HG03097 (cell line): ENCODE measurements at regions not wholly inside any gene's neighbourhood (a gene's known extent, or its start where the extent isn't known, plus 50 kb on each side); places are given as distances from the start of the nearest gene placed in this dataset.
"Not testable (repeated sequence)": the region's sequence is repeated elsewhere in the genome, so short reads cannot be mapped to it uniquely, and the experiment has no call there.

Source experiments
- ATAC-seq: cut with Tn5 transposase; IDR thresholded peaks from one replicate; pipeline ENCODE4 v1.9.1; 2021; ENCODE audit not compliant: unreplicated experiment, low FRiP score

GRCh38 chr3:35183927-35184675 is 455.2 kb upstream of the ARPP21 start:
- no peak for ATAC-seq

- no peak for ATAC-seq
Measured at GRCh38 chr3:35184775-35185174, 454.6 kb upstream of the ARPP21 start.

- ATAC-seq = no peak
Measured at GRCh38 chr3:35187908-35188307, 451.4 kb upstream of the ARPP21 start.

- ATAC-seq = no peak
Measured at GRCh38 chr3:35194666-35195065, 444.7 kb upstream of the ARPP21 start.

GRCh38 chr3:35198857-35199256 is 440.5 kb upstream of the ARPP21 start:
- ATAC-seq = no peak

GRCh38 chr3:35200056-35200455 is 439.3 kb upstream of the ARPP21 start:
- ATAC-seq = no peak

- no peak for ATAC-seq
Measured at GRCh38 chr3:35201211-35201610, 438.1 kb upstream of the ARPP21 start.

- no peak for ATAC-seq
Measured at GRCh38 chr3:35215525-35216500, 423.5 kb upstream of the ARPP21 start.

GRCh38 chr3:35216501-35217266 is 422.6 kb upstream of the ARPP21 start:
- ATAC-seq = no peak

GRCh38 chr3:35223632-35224394 is 415.5 kb upstream of the ARPP21 start:
- ATAC-seq = no peak

- ATAC-seq = no peak
Measured at GRCh38 chr3:35224565-35225295, 414.6 kb upstream of the ARPP21 start.

- ATAC-seq = no peak
Measured at GRCh38 chr3:35241236-35241635, 398.1 kb upstream of the ARPP21 start.

- no peak for ATAC-seq
Measured at GRCh38 chr3:35254917-35255316, 384.4 kb upstream of the ARPP21 start.

- no peak for ATAC-seq
Measured at GRCh38 chr3:35257641-35258040, 381.7 kb upstream of the ARPP21 start.

GRCh38 chr3:35262406-35262805 is 376.9 kb upstream of the ARPP21 start:
- ATAC-seq = no peak

GRCh38 chr3:35263477-35263876 is 375.8 kb upstream of the ARPP21 start:
- ATAC-seq = no peak

- ATAC-seq = not testable (repeated sequence)
Measured at GRCh38 chr3:35266065-35266464, 373.3 kb upstream of the ARPP21 start.

- no peak for ATAC-seq
Measured at GRCh38 chr3:35275768-35276167, 363.6 kb upstream of the ARPP21 start.

GRCh38 chr3:35276568-35276967 is 362.8 kb upstream of the ARPP21 start:
- no peak for ATAC-seq
